AG04450 (cell line): ENCODE measurements at regions not wholly inside any gene's neighbourhood (a gene's known extent, or its start where the extent isn't known, plus 50 kb on each side); places are given as distances from the start of the nearest gene placed in this dataset.

Experiments
- CTCF ChIA-PET: fragments of 300-600, 350-600 bp; formaldehyde crosslinking; extraction: SDS; loops from one replicate; lab custom pipeline; 2022; ENCODE audit warnings: antibody characterized with exemption, inconsistent platforms; lab: Charles Lee
- POLR2A ChIA-PET: fragments of 350-600 bp; formaldehyde crosslinking; extraction: SDS; loops from one replicate; lab custom pipeline; 2021; ENCODE audit warnings: antibody characterized with exemption, inconsistent platforms; lab: Yijun Ruan, JAX
- DNase-seq: peaks from one replicate; pipeline ENCODE4 v3.0.0-alpha.2; 2011; ENCODE audit warnings: low read depth, low spot score
- H3K27ac ChIP-seq: one replicate; pipeline ENCODE4 v1.5.1; 2012; ENCODE audit warnings: low read depth, low read length, control low read depth
- H3K27me3 ChIP-seq: one replicate; pipeline ENCODE4 v1.6.0; 2012; ENCODE audit warnings: low read length; ENCODE audit not compliant: control insufficient read depth, insufficient read depth
- H3K4me3 ChIP-seq: 2 replicates; pipeline ENCODE4 v1.5.1; 2011; ENCODE audit warnings: mild to moderate bottlenecking, low read depth, low read length, control low read depth
- H3K9me3 ChIP-seq: 2 replicates; pipeline ENCODE4 v1.5.1; 2012; ENCODE audit warnings: low read length; ENCODE audit not compliant: control insufficient read depth, insufficient read depth
- CTCF ChIP-seq: IDR thresholded peaks from 2 replicates; pipeline ENCODE4 v1.5.1; 2011; ENCODE audit warnings: low read depth, low read length, control low read depth, inconsistent platforms

GRCh38 chr3:8255725-8256124, 245.9 kb upstream of the LMCD1 start:
- TF ChIP-seq CTCF, result no peak
- H3K9me3 ChIP-seq, result no peaks in the 10 kb centered on the region
- CTCF ChIA-PET, result interaction anchor here (0.6 to 3.6 kb wide), 3 partner anchors 12 to 162 kb away, joined by 3 to 15 read pairs (median 4); no protein-coding TSS in a partner anchor
- POLR2A ChIA-PET, result no interaction called here
- H3K4me3 ChIP-seq, result no peak overlapping the region
- H3K27me3 ChIP-seq, result no peaks in the 10 kb centered on the region
- DNase-seq, result no peak
- H3K27ac ChIP-seq, result no peak overlapping the region

- no peaks in the 10 kb centered on the region for H3K27me3 ChIP-seq
- no peak for DNase-seq
- ChIA-PET CTCF (interaction anchor here (0.6 to 1.2 kb wide), 2 partner anchors 13 to 161 kb away, joined by 3 to 4 read pairs; no protein-coding TSS in a partner anchor), POLR2A (no interaction called here)
- no peak overlapping the region for H3K4me3 ChIP-seq
- no peaks in the 10 kb centered on the region for H3K9me3 ChIP-seq
- no peak overlapping the region for H3K27ac ChIP-seq
- TF ChIP-seq CTCF, result no peak
Observed at GRCh38 chr3:8256441-8257071, 245.1 kb upstream of the LMCD1 start.

GRCh38 chr3:8261018-8261417, 240.6 kb upstream of the LMCD1 start:
- no peak for DNase-seq
- Histone ChIP-seq H3K27ac (no peak overlapping the region), H3K9me3 (no peaks in the 10 kb centered on the region), H3K4me3 (no peak overlapping the region), H3K27me3 (no peaks in the 10 kb centered on the region)
- ChIA-PET POLR2A (no interaction called here), CTCF (no interaction called here)
- no peak for TF ChIP-seq CTCF

GRCh38 chr3:8266730-8267131, 234.9 kb upstream of the LMCD1 start:
- no peak for TF ChIP-seq CTCF
- no peaks in the 10 kb centered on the region for H3K9me3 ChIP-seq
- no peak overlapping the region for H3K4me3 ChIP-seq
- no peak for DNase-seq
- H3K27me3 ChIP-seq, result no peaks in the 10 kb centered on the region
- ChIA-PET CTCF (interaction anchor here (0.6 kb wide), 1 partner anchor 26 kb away, joined by 3 read pairs; no protein-coding TSS in a partner anchor), POLR2A (interaction anchor here (0.7 kb wide), 1 partner anchor 134 kb away, joined by 3 read pairs; no protein-coding TSS in a partner anchor)
- H3K27ac ChIP-seq, result no peak overlapping the region

- ChIA-PET POLR2A (no interaction called here), CTCF (interaction anchor here (1.6 kb wide), 1 partner anchor 28 kb away, joined by 4 read pairs; no protein-coding TSS in a partner anchor)
- H3K27me3 ChIP-seq, result no peaks in the 10 kb centered on the region
Observed at GRCh38 chr3:8273479-8273878, 228.1 kb upstream of the LMCD1 start.

More at GRCh38 chr3:8273479-8273878, 228.1 kb upstream of the LMCD1 start:
- Histone ChIP-seq H3K27ac (no peak overlapping the region), H3K4me3 (no peak overlapping the region), H3K9me3 (no peaks in the 10 kb centered on the region)
- TF ChIP-seq CTCF, result no peak
- DNase-seq, result no peak
